Colon (tissue), 2 donors: ENCODE measurements at regions not wholly inside any gene's neighbourhood (a gene's known extent, or its start where the extent isn't known, plus 50 kb on each side); places are given as distances from the start of the nearest gene placed in this dataset.
"Not testable (repeated sequence)": the region's sequence is repeated elsewhere in the genome, so short reads cannot be mapped to it uniquely, and the experiment has no call there.

ENCODE experiments used
- FAIRE-seq: peaks from 2 replicates; lab custom pipeline; 2012; peaks lifted over from hg19 to GRCh38; lab: Jason Lieb, UNC
- donor health status: control.
- donor health status: control.

- FAIRE-seq = not testable (repeated sequence)
Measured at GRCh38 chr12:9543341-9543740, 64.4 kb downstream of the KLRB1 start.

DNA sequence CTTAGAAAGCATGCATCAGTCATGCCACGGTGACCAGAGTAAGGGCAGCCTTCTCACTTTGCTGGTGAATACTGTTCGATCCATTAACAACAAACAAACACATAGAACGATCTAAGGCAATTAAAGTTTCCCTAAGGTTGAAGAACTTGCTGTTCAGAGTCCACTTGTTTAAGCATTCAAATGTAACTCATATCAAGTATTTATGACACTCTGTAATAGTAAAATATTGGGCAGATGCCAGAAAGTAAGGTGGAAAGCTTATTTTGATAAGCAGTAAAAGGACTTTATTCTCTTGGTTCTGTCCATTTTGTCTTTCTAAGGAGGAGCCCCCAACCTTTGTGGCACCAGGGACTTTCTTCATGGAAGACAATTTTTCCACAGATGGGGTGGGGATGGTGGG is 64.9 kb downstream of the KLRB1 start:
- FAIRE-seq = not testable (repeated sequence)

- not testable (repeated sequence) for FAIRE-seq
Measured at GRCh38 chr12:9515925-9516324, 91.8 kb downstream of the KLRB1 start.

DNA sequence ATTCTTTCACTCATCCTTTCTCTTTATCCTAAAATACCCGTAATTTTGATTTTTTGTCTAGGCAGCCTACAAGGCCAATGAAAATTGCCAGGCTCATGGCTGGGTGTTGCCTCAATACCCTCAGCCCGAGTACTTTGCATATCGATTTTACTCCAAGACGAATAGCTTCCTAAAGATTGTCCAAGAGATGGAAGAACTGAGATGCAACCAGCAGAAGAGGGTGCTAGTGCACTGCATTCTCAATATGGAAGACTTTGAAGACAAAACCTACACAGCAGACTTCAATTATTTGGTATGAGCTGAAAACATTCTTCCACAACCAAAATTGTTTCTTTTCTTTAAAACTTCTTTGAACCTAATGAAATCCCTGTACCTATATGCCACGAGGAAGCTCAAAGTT is 95.0 kb downstream of the KLRB1 start:
- not testable (repeated sequence) for FAIRE-seq

DNA sequence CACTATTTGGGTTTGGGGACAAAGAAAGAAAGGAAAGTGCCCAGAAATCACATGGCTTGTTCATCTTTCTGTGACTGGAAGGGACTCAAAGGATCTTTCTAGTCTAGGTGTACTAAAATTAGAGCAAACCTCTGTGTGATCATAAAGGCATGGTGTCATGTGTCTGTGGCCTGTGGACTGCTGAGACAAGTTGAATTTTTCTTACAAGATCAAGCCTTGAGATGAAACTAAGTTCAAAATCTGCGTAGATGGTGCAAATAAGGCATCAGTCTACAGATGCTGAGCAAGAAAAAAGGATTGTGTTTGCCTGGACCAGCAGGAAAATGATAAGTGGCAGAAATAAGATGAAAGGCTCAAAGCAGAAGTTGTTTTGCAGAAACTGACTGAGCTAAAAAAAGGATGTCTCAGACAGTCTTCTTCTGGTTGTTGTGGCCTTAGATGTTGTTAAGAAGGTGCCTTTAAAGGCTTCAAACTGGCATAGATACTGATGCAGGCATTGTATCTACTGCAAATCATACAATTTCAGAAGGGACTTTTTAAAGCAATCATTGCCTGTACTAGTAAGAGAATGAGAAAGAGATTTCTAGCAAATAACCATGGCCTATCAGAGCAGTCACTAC is 97.2 kb downstream of the KLRB1 start:
- not testable (repeated sequence) for FAIRE-seq

GRCh38 chr12:9509464-9510161 is 98.1 kb downstream of the KLRB1 start:
- no peak for FAIRE-seq

GRCh38 chr12:9506746-9507145 is 101.0 kb downstream of the KLRB1 start:
- no peak for FAIRE-seq

- FAIRE-seq = peak; percentile 69
Measured at GRCh38 chr12:9503384-9503783, 104.3 kb downstream of the KLRB1 start.

DNA sequence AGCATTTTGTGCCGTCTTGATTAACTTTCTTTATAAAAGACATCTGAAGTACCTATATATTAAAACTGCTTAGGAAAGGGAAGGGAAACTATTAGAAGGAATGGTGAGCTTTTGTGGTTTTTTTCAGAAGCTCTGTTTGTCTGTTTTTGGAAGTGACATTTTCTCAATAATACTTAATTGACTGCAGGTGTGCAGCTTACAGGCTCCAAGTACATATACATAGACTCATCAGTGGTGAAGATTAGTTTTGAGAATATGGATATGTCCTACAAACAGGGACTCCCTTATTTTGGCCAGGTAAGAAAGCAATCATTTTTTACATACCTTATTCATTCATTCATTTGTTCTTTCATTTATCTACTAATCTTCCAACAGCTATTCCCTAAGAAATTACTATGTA is 104.9 kb downstream of the KLRB1 start:
- not testable (repeated sequence) for FAIRE-seq

- not testable (repeated sequence) for FAIRE-seq
Measured at GRCh38 chr12:9493325-9493724, 114.4 kb downstream of the KLRB1 start.

GRCh38 chr12:9481289-9481688 is 126.4 kb downstream of the KLRB1 start:
- not testable (repeated sequence) for FAIRE-seq

DNA sequence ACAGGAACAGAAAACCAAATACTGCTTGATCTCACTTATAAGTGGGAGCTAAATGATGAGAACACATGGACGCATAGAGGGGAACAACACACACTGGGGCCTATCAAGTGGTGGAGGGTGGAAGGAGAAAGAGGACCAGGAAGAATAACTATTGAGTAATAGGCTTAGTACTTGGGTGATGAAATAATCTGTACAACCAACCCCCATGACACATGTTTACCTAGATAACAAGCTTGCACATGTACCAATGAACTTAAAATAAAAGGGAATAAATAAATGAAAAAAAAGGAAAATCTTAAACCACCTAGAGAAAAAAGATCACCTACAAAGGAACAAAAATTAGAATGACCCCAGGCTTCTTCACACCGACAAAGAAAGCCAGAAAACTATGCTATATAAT is 133.5 kb downstream of the KLRB1 start:
- not testable (repeated sequence) for FAIRE-seq

- FAIRE-seq = not testable (repeated sequence)
Measured at GRCh38 chr12:9473638-9474037, 134.1 kb downstream of the KLRB1 start.

- FAIRE-seq = not testable (repeated sequence)
Measured at GRCh38 chr12:9471501-9471900, 136.2 kb downstream of the KLRB1 start.

DNA sequence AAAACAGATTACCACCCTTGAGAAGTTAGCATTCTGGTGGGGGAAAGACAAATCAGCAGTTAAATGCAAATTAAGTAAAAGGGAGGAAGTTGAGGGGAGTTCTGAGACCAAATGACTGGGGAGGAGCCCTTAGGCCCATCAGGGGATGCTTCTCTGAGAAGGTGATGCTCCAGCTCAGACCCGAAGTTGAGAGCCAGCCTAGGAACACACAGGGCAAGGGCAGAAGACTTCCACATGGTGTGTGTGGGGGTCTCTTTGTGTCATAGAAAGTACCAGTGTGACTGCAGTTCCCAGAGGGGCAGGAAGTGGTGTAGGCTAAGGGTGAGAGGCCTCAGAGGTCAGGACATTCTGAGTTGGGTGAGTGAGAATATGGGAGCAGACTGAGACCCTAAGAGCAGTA is 137.3 kb downstream of the KLRB1 start:
- not testable (repeated sequence) for FAIRE-seq

DNA sequence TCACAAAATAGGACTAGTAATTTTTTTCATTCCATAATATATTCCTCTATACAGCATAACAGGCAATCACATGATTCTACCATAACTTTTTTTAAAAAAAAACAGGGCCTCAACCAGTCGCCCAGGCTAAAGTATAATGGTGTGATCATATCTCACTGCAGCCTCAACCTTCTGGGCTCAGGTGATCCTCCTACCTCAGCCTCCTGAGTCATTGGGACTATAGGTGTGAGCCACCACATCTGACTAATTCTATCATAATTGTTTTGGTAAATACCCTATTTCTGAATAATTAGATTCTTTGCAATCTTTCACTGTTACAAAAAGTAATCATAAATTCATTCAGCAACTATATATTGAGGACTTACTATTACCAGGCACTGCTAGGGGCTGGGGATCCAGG is 137.8 kb downstream of the KLRB1 start:
- not testable (repeated sequence) for FAIRE-seq

DNA sequence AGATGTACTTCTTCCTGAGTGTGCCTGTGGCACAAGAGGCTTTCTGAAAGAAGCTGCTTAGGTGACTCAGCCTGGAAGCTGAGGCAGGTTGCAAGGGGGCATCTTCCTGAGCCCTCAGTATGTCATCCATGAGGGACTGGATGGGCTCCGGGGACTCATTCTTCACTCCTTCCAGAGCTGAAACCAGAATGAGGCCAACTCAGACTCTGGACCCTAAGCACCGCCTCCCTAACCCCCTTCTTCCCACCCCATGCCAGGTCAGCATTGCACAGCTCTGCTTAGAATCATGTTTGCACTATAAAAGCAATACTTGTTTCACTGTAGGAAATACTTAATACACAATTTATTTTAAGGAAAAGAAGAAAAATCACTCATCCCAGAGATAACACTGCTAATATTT is 138.3 kb downstream of the KLRB1 start:
- FAIRE-seq = not testable (repeated sequence)

DNA sequence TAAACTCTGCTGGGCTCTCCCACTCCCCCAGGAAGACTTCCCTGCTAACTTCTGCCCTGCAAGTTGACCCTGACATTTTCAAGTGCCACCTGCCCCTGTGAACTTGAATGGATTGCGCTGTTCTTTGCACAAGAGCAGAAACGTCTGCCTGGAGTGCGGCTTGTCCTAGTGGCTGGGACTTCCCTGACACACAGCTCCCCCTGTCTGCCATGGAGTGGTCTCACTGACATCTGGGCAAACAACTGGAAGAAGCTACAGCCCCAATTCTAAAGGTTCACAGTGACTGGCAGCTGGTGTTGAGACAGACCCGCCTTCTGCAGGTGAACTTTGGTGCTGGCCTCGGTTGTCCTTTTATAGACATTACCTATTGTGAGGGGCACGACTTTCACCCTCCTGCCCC is 138.7 kb downstream of the KLRB1 start:
- not testable (repeated sequence) for FAIRE-seq

GRCh38 chr12:9468144-9468543 is 139.6 kb downstream of the KLRB1 start:
- FAIRE-seq = not testable (repeated sequence)

DNA sequence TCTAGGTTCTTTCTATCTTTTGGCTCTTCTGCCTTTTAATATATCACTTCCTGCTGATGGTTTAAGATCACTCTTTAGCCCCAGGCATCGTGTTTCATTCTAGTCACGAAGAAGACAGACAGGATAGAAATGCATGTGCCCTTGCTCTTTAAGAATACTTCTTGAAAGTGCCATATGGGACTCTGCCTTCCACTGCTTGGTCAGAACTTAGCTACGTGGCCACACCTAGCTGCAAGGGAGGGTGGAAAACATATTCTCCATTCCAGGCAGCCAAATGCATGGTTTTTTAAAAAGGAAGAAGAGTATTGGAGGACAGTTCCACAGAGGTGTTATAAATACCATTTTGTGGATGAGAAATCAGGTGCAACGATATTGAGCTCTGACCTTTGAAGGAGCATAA is 143.3 kb downstream of the KLRB1 start:
- no peak for FAIRE-seq

GRCh38 chr12:9455516-9455915 is 152.2 kb downstream of the KLRB1 start:
- FAIRE-seq = not testable (repeated sequence)

- FAIRE-seq = not testable (repeated sequence)
Measured at GRCh38 chr12:9454021-9454420, 153.7 kb downstream of the KLRB1 start.

- FAIRE-seq = not testable (repeated sequence)
Measured at GRCh38 chr12:9450127-9450567, 157.6 kb downstream of the KLRB1 start.

- FAIRE-seq = not testable (repeated sequence)
Measured at GRCh38 chr12:9449657-9450126, 158.0 kb downstream of the KLRB1 start.
